Posterior vena cava (tissue), 2 donors: ENCODE measurements at regions not wholly inside any gene's neighbourhood (a gene's known extent, or its start where the extent isn't known, plus 50 kb on each side); places are given as distances from the start of the nearest gene placed in this dataset.
"Not testable (repeated sequence)": the region's sequence is repeated elsewhere in the genome, so short reads cannot be mapped to it uniquely, and the experiment has no call there.

Experiments used
- DNase-seq: peaks from one replicate; pipeline ENCODE4 v3.0.0-alpha.2; 2020; ENCODE audit warnings: low spot score
- intact Hi-C, 2 donors: fragments of 100-400 bp; cut with DNase I; formaldehyde crosslinking; loops; one replicate each; pipeline versions ENCODE4 v1.14.1 to v1.14.2; 2022 to 2023
- donor health status: DM: yes; HTN: yes; CAD: no.
- donor health status: DM: yes; HTN: yes; CAD: no.

GRCh38 chr1:116288201-116288598, 84.8 kb upstream of the ATP1A1 start:
- intact Hi-C loops: no loop called here
- no peak for DNase-seq

GRCh38 chr1:116289193-116289592, 83.9 kb upstream of the ATP1A1 start:
- intact Hi-C loops: no loop called here
- no peak for DNase-seq

- no peak for DNase-seq
- intact Hi-C loops: no loop called here
These were observed 82.8 kb upstream of the ATP1A1 start for GRCh38 chr1:116290085-116290705.

GRCh38 chr1:116291024-116291423, 82.0 kb upstream of the ATP1A1 start:
- intact Hi-C loops: no loop called here
- DNase-seq: no peak

- DNase-seq: no peak
- intact Hi-C loops: no loop called here
These were observed 79.9 kb upstream of the ATP1A1 start for GRCh38 chr1:116292929-116293725.

- no peak for DNase-seq
These were observed 75.4 kb upstream of the ATP1A1 start for GRCh38 chr1:116297495-116298212.

GRCh38 chr1:116298213-116298579, 74.8 kb upstream of the ATP1A1 start:
- DNase-seq, intact Hi-C loops: not testable (repeated sequence)

More at GRCh38 chr1:116297495-116298212, 75.4 kb upstream of the ATP1A1 start:
- intact Hi-C loops: no loop called here

GRCh38 chr1:116298746-116299145, 74.3 kb upstream of the ATP1A1 start:
- intact Hi-C loops: no loop called here
- DNase-seq: no peak

GRCh38 chr1:116299248-116299647, 73.8 kb upstream of the ATP1A1 start:
- intact Hi-C loops: no loop called here
- no peak for DNase-seq

- DNase-seq: no peak
- intact Hi-C loops: no loop called here
These were observed 70.8 kb upstream of the ATP1A1 start for GRCh38 chr1:116302281-116302680.

- no peak for DNase-seq
- intact Hi-C loops: no loop called here
These were observed 66.9 kb upstream of the ATP1A1 start for GRCh38 chr1:116306102-116306501.

GRCh38 chr1:116306840-116307442, 66.1 kb upstream of the ATP1A1 start:
- DNase-seq: no peak
- intact Hi-C loops: no loop called here

- intact Hi-C loops: no loop called here
- no peak for DNase-seq
These were observed 64.8 kb upstream of the ATP1A1 start for GRCh38 chr1:116308276-116308675.

GRCh38 chr1:116309090-116309870, 63.8 kb upstream of the ATP1A1 start:
- intact Hi-C loops: no loop called here
- DNase-seq: no peak

GRCh38 chr1:116310180-116310579, 62.9 kb upstream of the ATP1A1 start:
- intact Hi-C loops: no loop called here
- no peak for DNase-seq

- intact Hi-C loops: no loop called here
- no peak for DNase-seq
These were observed 61.9 kb upstream of the ATP1A1 start for GRCh38 chr1:116311193-116311592.

GRCh38 chr1:116311756-116312680, 61.0 kb upstream of the ATP1A1 start:
- intact Hi-C loops: no loop called here
- DNase-seq: no peak

- intact Hi-C loops: no loop called here
- DNase-seq: no peak
These were observed 60.4 kb upstream of the ATP1A1 start for GRCh38 chr1:116312681-116313069.
